T-helper 17 cell (primary cell): ENCODE measurements at regions not wholly inside any gene's neighbourhood (a gene's known extent, or its start where the extent isn't known, plus 50 kb on each side); places are given as distances from the start of the nearest gene placed in this dataset.

Source experiments
- ATAC-seq: fragments of 150-1000 bp; cut with Tn5 transposase; 2 replicates; pipeline ENCODE4 v1.10.0; 2021; ENCODE audit warnings: mild to moderate bottlenecking, moderate library complexity
- DNase-seq, 3 donors: peaks; one replicate each; pipeline versions ENCODE4 v3.0.0 to v3.0.0-alpha.2; 2020 to 2021
- H3K9me3 ChIP-seq: one replicate; pipeline ENCODE4 v1.7.0; 2013; ENCODE audit warnings: low read length, mild to moderate bottlenecking; ENCODE audit not compliant: control insufficient read depth, poor library complexity, severe bottlenecking
- H3K27ac Mint-ChIP-seq: one replicate; pipeline ENCODE4 v1.8.0; 2022; ENCODE audit warnings: mild to moderate bottlenecking, moderate library complexity, mixed read lengths
- H3K27me3 Mint-ChIP-seq: one replicate; pipeline ENCODE4 v1.8.0; 2022; ENCODE audit warnings: mixed read lengths
- H3K36me3 Mint-ChIP-seq: one replicate; pipeline ENCODE4 v1.8.0; 2022; ENCODE audit warnings: low read depth, mixed read lengths
- H3K4me1 Mint-ChIP-seq: one replicate; pipeline ENCODE4 v1.8.0; 2022; ENCODE audit warnings: mild to moderate bottlenecking, mixed read lengths
- H3K4me3 Mint-ChIP-seq: one replicate; pipeline ENCODE4 v1.8.0; 2022; ENCODE audit warnings: mild to moderate bottlenecking, moderate library complexity, mixed read lengths

- DNase-seq (no peak), ATAC-seq (no peak)
- no peak overlapping the region for H3K27ac Mint-ChIP-seq
- peaks cover 2% of the 10 kb centered on the region for H3K4me1 Mint-ChIP-seq
- peaks cover 2% of the 10 kb centered on the region for H3K36me3 Mint-ChIP-seq
- no peak overlapping the region for H3K4me3 Mint-ChIP-seq
- peaks cover 82% of the 10 kb centered on the region for H3K27me3 Mint-ChIP-seq
- H3K9me3 ChIP-seq: no peaks in the 10 kb centered on the region
Observed at GRCh38 chr12:107906707-107907106, 132.2 kb downstream of the ASCL4 start.

GRCh38 chr12:107912421-107913004, 138.0 kb downstream of the ASCL4 start:
- Mint-ChIP-seq H3K4me3 (peak overlapping the region; percentile 83), H3K27me3 (peaks cover 74% of the 10 kb centered on the region), H3K4me1 (peaks cover 7% of the 10 kb centered on the region), H3K27ac (no peak overlapping the region), H3K36me3 (peaks cover 4% of the 10 kb centered on the region)
- DNase-seq (peak; percentile 38 to 57 (median 44)), ATAC-seq (peak; percentile 75)
- H3K9me3 ChIP-seq: no peaks in the 10 kb centered on the region

- peaks cover 10% of the 10 kb centered on the region for H3K4me1 Mint-ChIP-seq
- peaks cover 75% of the 10 kb centered on the region for H3K27me3 Mint-ChIP-seq
- H3K9me3 ChIP-seq: no peaks in the 10 kb centered on the region
- peaks cover 2% of the 10 kb centered on the region for H3K36me3 Mint-ChIP-seq
- DNase-seq: no peak
- no peak overlapping the region for H3K27ac Mint-ChIP-seq
- no peak for ATAC-seq
- H3K4me3 Mint-ChIP-seq: no peak overlapping the region
Observed at GRCh38 chr12:107914460-107914977, 140.0 kb downstream of the ASCL4 start.

DNA sequence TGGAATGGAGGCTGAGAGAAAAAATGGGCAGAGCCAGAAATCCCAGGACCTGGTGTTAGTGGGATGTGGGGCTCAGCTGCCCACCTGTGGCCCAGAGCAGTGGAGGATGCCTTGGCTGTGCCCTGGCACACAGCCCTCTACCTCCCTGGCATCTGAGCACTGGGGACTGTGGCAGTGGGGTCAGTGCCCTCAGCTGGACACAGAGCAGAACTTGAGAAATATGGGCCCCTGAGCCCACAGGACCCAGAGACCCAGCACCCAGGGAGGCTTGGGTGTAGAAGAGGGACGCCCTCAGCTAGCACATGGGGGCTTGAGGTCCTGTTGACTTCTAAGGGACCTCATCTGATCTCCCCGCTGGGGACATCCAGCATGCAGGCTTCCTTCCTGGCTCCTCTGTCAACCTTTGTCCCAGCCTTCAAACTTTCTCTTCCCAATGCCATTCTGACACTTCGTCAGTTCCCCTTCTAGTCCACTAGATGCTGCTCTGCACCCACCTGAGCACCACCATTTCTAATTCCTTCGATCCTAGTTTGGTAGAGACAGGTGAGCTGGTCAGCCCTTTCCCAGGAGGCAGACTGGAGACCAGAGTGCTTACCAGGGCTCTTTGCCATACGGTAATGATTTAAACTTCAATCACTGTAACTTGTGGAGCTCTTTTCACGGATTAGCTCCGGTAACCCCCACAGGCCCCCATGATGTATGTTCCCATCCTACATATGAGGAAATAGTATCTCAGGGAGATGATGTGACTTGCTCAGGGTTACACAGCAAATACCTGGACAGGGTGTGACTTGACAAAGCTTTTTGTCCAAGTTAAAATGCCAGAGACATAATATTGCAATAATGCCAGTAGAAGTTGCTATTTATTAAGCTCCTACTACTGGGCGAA, 143.7 kb downstream of the ASCL4 start:
- H3K4me3 Mint-ChIP-seq: no peak overlapping the region
- no peaks in the 10 kb centered on the region for H3K9me3 ChIP-seq
- H3K27me3 Mint-ChIP-seq: peaks cover 77% of the 10 kb centered on the region
- peaks cover 7% of the 10 kb centered on the region for H3K36me3 Mint-ChIP-seq
- H3K4me1 Mint-ChIP-seq: peaks cover 5% of the 10 kb centered on the region
- DNase-seq (no peak), ATAC-seq (no peak)
- H3K27ac Mint-ChIP-seq: no peak overlapping the region

DNA sequence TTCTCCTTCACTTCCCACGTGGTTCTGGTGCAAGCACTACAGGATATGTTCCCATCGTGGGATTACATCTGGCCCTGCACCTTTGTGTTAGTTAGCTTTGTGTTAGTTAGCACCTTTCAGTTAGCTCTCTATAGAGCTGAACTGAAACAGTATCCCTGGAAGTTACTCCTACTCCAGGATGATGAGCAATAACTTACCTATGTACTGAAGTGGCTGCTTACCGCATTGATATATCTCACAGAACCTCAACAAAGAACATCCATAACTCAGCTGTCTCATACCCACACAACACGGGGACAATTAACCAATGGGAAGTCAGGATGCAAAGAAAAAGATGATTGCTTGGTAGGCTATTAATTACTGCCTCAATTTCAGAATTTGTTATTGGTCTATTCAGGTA, 146.6 kb downstream of the ASCL4 start:
- peaks cover 71% of the 10 kb centered on the region for H3K27me3 Mint-ChIP-seq
- no peaks in the 10 kb centered on the region for H3K9me3 ChIP-seq
- ATAC-seq (no peak), DNase-seq (no peak)
- no peak overlapping the region for H3K4me3 Mint-ChIP-seq
- peaks cover 5% of the 10 kb centered on the region for H3K4me1 Mint-ChIP-seq
- H3K27ac Mint-ChIP-seq: no peak overlapping the region
- H3K36me3 Mint-ChIP-seq: peaks cover 9% of the 10 kb centered on the region

- no peak for ATAC-seq
- H3K9me3 ChIP-seq: no peaks in the 10 kb centered on the region
- H3K4me1 Mint-ChIP-seq: peaks cover 2% of the 10 kb centered on the region
- DNase-seq: no peak
- H3K27me3 Mint-ChIP-seq: peaks cover 61% of the 10 kb centered on the region
- H3K4me3 Mint-ChIP-seq: no peak overlapping the region
- H3K27ac Mint-ChIP-seq: no peak overlapping the region
- peaks cover 7% of the 10 kb centered on the region for H3K36me3 Mint-ChIP-seq
Observed at GRCh38 chr12:107925125-107925524, 150.6 kb downstream of the ASCL4 start.

DNA sequence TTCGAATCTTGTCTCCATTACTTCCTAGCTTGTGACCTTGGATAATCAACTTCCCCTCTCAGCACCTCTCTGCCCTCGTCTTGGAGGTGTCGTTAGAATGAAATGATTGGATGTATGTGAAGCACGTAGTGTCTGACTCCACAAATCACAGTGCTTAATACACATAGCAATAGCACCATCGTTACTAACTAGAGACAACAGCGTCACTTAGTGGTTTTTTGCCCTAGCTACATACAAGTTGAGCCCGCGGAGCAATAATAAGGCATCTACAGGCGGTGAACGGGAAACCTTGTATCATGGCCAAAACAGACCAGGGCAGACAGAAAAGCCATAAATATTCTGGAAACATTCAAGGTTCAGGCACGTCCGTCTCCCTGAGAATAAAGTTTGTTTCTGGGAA, 154.9 kb downstream of the ASCL4 start:
- H3K9me3 ChIP-seq: no peaks in the 10 kb centered on the region
- Mint-ChIP-seq H3K27ac (no peak overlapping the region), H3K27me3 (peaks cover 56% of the 10 kb centered on the region), H3K4me3 (no peak overlapping the region), H3K4me1 (peaks cover 2% of the 10 kb centered on the region), H3K36me3 (peaks cover 2% of the 10 kb centered on the region)
- DNase-seq: no peak
- ATAC-seq: peak; percentile 33

- H3K27ac Mint-ChIP-seq: no peak overlapping the region
- no peaks in the 10 kb centered on the region for H3K9me3 ChIP-seq
- peaks cover 2% of the 10 kb centered on the region for H3K36me3 Mint-ChIP-seq
- no peak overlapping the region for H3K4me3 Mint-ChIP-seq
- H3K27me3 Mint-ChIP-seq: peaks cover 53% of the 10 kb centered on the region
- ATAC-seq (no peak), DNase-seq (no peak)
- peaks cover 2% of the 10 kb centered on the region for H3K4me1 Mint-ChIP-seq
Observed at GRCh38 chr12:107931761-107932160, 157.3 kb downstream of the ASCL4 start.

DNA sequence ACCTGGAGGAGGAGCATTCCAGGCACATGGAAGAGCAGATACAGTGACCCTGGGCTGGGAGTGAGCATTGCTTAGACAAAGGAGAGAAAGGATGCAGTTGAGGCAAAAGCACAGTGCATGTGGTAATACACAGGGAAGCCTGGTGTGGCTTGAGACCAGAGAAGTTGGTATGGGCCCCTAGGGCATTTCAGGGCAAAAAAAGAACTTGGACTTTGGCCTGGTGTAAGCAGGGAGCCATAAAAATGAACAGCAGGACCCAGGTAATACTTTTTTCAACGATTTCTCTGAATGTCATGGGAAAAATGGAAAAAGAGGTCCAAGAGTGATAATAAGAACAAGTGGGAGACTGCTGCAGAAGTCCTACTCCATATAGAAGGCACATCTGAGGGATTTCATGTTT, 163.9 kb downstream of the ASCL4 start:
- Mint-ChIP-seq H3K36me3 (no peaks in the 10 kb centered on the region), H3K27me3 (peaks cover 41% of the 10 kb centered on the region), H3K27ac (no peak overlapping the region), H3K4me3 (no peak overlapping the region), H3K4me1 (no peaks in the 10 kb centered on the region)
- no peak for DNase-seq
- H3K9me3 ChIP-seq: peaks cover 10% of the 10 kb centered on the region
- no peak for ATAC-seq

GRCh38 chr12:107948391-107948945, 174.0 kb downstream of the ASCL4 start:
- H3K36me3 Mint-ChIP-seq: no peaks in the 10 kb centered on the region
- DNase-seq: no peak
- H3K4me3 Mint-ChIP-seq: no peak overlapping the region
- H3K27ac Mint-ChIP-seq: no peak overlapping the region
- H3K9me3 ChIP-seq: no peaks in the 10 kb centered on the region
- no peaks in the 10 kb centered on the region for H3K4me1 Mint-ChIP-seq
- ATAC-seq: no peak
- peaks cover 23% of the 10 kb centered on the region for H3K27me3 Mint-ChIP-seq

GRCh38 chr12:107951024-107951423, 176.5 kb downstream of the ASCL4 start:
- Mint-ChIP-seq H3K4me3 (no peak overlapping the region), H3K27ac (no peak overlapping the region), H3K4me1 (no peaks in the 10 kb centered on the region), H3K36me3 (no peaks in the 10 kb centered on the region), H3K27me3 (peaks cover 39% of the 10 kb centered on the region)
- no peak for ATAC-seq
- DNase-seq: no peak
- H3K9me3 ChIP-seq: no peaks in the 10 kb centered on the region

GRCh38 chr12:107955966-107956643, 173.0 kb upstream of the WSCD2 start:
- no peak overlapping the region for H3K4me3 Mint-ChIP-seq
- no peak for ATAC-seq
- no peaks in the 10 kb centered on the region for H3K9me3 ChIP-seq
- DNase-seq: no peak
- H3K36me3 Mint-ChIP-seq: no peaks in the 10 kb centered on the region
- H3K27ac Mint-ChIP-seq: no peak overlapping the region
- no peaks in the 10 kb centered on the region for H3K4me1 Mint-ChIP-seq
- H3K27me3 Mint-ChIP-seq: peaks cover 36% of the 10 kb centered on the region

DNA sequence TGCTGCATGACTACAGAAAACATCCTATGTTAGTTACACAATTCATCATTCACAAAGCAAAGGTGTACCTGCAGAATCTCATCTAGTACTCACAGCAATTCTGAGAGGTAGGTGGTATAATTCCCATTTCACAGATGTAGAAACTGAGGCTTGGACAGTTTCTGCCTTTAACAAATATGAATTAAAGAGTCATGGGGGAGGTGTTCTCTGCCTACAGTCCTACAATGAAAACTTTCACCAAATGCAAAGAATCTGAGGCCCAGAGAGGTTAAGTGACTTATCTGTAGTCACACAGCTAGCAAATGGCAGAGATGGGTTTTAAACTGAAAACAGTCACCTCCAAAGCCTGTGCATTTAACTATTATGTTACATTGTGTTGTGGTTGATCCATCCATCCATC, 171.6 kb upstream of the WSCD2 start:
- H3K9me3 ChIP-seq: no peaks in the 10 kb centered on the region
- Mint-ChIP-seq H3K4me1 (no peaks in the 10 kb centered on the region), H3K4me3 (no peak overlapping the region)

More for the DNA sequence above, 171.6 kb upstream of the WSCD2 start:
- Mint-ChIP-seq H3K36me3 (no peaks in the 10 kb centered on the region), H3K27ac (no peak overlapping the region), H3K27me3 (peaks cover 36% of the 10 kb centered on the region)
- DNase-seq: no peak
- no peak for ATAC-seq
